DMS53 treated with DMSO at 0.1 percent for 48 hours (cell line): ENCODE measurements at regions not wholly inside any gene's neighbourhood (a gene's known extent, or its start where the extent isn't known, plus 50 kb on each side); places are given as distances from the start of the nearest gene placed in this dataset.

ENCODE experiments used
- DNase-seq: peaks from one replicate; lab custom pipeline; 2025; ENCODE audit not compliant: unreplicated experiment; lab: John Stamatoyannopoulos, UW

- DNase-seq, result no peak
Observed at GRCh38 chr15:69880571-69881301, 217.0 kb downstream of the TLE3 start.

- peak; percentile 22 for DNase-seq
Observed at GRCh38 chr15:69881302-69881670, 216.4 kb downstream of the TLE3 start.

DNA sequence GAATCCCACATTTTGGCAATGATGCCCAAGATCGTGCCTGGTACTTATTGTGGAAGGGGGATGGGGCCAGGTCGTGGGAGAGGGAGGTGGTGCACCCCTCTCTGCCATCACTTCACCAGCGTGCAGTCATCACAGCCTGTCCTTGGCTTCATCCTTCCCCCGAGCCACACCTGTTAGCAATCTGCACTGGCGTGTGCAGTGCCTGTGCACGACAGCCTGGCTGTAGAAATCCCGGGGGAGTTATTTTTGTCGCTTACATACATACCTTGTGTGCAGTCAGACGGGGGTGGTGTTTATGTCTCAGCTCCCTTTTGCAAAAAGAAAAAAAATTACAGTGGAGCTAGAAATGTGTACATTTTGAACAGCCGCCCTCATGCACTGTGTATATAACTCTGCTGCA is 216.0 kb downstream of the TLE3 start:
- no peak for DNase-seq

- DNase-seq, result no peak
Observed at GRCh38 chr15:69883306-69883705, 214.4 kb downstream of the TLE3 start.

DNA sequence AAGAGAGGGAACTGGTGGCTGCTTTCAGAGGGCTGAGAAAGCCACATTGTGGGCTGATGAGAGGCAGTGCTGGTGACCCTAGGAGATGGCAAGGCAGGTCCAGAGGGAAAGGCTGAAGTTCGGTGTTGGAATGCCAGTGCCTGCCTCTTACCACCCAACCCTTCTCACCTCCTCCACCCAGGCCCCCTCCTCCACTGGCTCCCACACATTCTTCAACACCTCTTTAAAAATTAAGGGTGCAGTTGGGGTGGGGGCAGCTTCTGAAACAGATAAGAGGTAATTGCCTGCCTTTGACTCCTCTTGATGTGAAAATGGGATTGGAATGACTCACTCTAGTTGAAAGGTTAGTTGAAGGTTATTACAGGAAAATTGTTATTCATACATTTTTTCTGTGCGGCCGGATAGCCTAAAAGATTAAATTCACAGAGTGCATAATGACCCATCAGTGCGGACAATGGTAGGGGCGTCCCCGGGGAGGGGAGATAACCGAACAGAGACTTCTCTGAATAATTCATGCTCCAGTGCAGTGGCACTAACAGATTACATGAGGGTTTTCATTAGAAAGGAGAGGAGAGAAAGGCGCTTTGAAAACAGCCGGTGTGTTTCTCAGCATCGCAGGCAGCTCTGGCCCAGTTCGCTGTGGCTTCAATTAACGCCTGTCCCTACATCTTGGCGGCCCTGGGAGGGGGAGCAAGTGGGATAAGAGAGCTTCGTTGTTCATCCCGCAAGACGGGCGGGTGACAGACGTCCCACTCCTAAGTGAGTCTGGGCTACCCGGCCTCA is 212.4 kb downstream of the TLE3 start:
- no peak for DNase-seq

DNA sequence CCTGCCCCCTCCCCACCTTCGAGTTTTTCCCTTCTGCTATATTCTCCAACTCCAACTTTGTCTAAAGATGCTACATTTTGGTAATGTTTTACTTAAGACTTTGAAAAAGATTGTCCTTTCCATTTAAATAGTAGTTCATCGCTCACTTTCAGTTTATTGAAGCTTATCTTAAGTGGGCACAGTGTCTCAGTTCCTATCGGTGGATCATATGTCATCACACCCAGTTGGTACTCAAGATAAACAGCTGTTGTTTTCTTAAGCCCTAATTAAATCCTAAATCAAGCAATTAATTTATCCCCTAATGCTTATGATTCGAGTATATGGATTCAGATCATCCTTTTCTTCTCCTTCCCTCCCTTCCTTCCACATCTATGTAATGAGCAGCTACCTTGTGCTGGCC is 210.7 kb downstream of the TLE3 start:
- DNase-seq, result no peak

DNA sequence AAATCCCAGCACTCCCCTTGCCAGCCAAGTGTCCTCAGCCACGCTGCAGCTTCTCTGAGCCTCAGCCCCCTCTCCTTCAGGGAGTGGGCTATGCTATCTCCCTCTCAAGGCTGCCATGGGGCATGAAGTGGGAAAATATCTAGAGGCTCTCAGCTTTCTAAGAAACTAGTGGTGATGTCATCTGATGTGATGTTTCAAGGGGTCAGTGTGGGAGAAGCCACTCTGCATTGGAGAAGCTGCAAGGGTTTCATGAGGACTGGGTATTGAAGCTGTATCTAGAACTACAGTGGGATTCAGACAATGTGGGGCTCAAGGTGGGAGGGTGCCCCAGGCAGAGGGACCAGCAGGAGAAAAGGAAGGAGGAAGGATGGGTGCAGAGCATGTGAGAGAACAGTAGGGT is 210.2 kb downstream of the TLE3 start:
- no peak for DNase-seq

DNA sequence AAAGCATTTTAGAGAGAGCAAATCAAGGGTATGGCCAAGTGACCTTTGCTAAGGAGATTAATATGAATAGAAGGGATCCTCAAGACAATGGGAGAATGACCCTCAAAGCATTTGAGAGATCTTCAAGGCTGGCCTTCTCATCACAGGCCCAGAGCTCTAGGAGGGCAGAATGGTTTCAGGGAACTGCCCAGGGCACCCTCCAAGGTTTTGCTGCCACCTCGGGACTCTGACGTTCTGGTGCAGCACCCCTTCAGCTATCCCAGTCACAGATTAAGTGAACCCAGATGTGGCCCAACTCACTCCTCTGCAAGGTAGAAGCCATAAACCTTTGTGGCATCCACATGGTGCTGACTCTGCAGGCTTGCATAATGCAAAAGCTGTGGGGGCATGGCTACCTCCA is 209.3 kb downstream of the TLE3 start:
- DNase-seq, result no peak

DNA sequence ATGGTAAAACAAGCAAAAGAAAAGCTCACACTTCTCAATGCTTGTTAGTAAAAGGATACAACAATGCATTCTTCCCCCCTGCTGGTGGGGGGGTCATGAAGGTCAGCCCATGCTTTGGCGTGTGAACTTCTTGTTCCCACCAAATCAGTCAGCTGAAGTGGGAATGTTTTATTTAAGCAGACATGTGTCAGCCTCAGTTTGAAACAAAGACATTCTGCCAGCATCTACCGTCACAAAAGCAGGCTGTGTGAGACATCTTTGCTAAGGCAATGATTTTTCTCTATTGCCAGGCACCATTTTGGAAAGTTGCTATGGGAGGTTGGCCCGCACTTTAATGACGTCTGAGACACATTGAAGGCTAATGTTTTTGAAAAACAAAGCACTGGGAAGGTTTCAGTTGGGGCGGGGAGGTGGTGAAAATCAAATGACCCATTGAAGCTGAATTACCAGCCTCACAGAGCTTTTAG is 206.6 kb downstream of the TLE3 start:
- DNase-seq, result no peak

GRCh38 chr15:69891606-69892005 is 206.1 kb downstream of the TLE3 start:
- no peak for DNase-seq

DNA sequence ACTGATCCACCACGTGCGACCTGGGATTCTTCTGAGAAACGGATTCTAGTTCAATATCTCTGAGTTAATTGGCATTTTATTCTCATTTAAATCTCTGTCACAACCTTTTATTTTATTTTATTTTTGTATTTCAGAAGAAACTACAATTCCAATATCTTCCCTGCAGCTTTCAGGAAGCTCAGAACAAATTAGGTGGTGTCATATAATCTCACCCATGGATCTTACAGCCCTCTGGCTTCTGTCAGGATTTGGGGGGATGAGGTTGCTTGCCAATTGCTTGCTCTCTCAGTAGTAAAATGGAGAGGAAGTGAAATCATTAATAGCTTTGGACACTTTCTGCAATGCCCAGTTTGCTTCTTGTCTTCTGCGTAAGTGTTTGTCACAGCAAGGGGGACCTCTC is 205.4 kb downstream of the TLE3 start:
- DNase-seq, result no peak

- no peak for DNase-seq
Observed at GRCh38 chr15:69893086-69893485, 204.6 kb downstream of the TLE3 start.

DNA sequence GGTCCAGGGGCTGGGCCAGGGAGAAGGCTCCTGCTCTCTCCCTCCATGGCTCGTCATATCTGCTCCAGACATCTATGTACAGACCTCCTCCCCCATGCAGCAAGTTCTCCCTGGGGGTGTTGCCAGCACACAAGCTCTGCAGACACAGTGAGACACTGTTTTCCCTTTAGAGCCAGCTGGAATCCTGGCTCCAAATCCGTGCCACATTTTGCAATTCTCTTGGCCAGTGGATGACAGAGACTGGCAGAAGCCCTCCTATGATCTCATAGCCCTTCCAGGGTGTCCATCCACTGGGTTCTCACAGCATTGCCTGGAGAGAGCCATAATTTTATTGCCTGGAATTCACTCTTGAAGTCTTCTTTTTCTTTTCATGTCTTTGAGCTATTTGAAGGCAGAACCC is 203.9 kb downstream of the TLE3 start:
- DNase-seq, result no peak

GRCh38 chr15:69895202-69895601 is 202.5 kb downstream of the TLE3 start:
- DNase-seq, result no peak

GRCh38 chr15:69896606-69897005 is 201.1 kb downstream of the TLE3 start:
- DNase-seq, result no peak

- no peak for DNase-seq
Observed at GRCh38 chr15:69897061-69897460, 200.7 kb downstream of the TLE3 start.

DNA sequence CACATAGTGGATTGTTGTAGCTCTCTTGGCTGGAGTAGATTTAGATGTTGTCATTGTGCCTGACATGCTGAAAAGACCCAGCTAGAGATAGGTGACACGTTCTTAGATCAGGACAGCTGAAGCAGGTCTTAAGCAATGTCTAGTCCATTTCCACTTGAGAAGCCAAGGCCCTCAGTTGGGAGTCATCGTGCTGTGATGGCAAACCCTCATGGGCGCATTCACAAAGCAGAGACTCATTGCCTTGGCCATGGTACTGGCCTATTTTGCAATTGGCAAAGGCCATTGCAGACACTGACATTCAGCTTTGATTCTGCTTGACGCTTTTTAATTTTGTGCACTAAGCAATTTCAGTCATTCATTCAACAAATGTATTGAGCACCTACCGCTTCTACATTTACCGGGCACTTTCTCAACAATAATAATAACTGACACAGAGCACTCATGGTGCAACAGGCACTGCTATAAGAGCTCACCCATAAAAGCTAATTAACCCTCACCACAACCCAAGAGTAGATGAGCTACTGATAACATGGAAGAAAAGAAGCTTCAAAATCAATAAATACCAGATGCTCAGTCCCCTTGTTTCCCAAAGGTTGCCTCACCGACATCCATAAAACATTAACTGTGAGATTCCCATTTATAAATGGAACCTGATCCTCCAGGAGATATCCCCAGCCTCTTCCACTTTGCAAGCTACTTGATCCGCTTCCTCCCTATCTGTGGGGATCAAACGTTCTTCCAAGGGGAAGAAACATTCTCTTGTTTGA is 200.1 kb downstream of the TLE3 start:
- no peak for DNase-seq

- DNase-seq, result no peak
Observed at GRCh38 chr15:69898243-69898642, 199.5 kb downstream of the TLE3 start.

DNA sequence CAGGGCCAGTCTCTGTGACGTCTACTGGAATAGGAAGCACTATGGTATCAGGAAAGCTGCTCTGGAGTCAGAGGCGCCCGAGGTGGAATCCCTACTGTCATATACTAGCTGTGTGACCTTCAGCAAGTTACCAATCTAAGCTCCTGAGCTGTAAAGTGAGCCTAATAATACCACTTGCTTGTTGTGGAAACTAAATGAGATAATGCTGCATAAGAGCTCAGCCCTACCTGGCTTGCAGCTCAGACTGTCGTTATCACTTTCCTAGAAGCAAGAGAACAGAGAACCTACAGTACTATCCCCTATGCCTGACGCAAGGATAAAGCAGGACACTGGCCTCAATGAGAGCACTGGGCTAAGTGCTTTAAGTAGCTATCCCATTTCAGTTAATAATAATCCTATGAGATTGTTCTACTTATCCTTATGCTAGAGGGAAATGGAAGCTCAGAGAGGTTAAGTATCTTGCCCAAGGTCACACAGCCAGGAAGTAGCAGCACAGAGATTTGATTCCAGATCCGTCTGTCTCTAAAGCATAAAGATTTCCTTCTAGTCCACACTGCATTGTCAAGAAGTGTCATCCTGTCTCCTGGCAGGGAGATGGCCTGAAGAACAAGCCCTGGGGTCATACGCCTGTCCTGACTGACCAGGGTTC is 195.2 kb downstream of the TLE3 start:
- DNase-seq, result no peak

DNA sequence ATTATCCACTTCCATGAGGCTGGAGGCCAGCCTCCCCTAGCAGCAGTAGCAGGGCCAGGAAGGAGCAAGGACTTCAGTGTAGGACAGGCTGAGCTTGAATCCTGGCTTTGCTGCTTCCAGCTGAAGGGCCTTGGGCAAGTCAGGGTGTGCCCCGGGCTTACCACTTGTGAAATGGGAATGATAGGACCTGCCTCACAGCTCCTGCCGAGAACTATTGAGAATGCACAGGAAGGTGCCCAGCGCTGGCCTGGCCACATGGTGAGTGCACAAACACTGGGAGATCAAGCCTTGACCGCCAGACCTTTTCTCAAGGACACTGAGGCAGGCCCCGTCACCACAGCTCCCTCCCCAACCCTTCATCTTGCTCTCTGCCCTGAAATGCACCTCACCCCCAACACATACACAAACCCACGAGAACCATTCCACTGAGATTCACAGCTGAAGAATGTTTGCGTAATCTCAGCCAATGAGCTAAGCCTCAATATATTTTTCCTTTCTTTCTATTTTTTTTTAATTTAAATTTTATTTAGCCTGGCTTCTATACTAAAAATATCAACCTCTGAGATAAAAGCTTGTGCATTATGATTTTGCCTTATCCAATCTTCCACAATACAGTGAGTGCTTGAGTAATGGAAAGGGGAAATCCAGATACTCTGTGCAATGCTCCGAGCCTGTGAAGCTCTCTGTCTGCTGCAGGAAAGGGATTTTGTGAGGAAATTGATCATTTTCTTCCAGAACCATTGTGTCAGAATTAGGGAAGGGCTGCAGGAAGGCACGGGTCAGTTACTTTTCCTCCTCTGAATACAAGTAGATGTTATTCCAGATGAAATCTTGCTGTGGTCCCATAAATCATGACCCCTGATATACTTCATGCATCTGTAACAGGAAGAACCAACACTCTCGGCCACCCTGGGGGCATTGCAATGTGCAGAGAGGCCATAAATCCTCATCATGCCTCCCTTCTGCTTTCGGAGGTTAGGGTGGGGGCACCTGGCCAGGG is 193.9 kb downstream of the TLE3 start:
- no peak for DNase-seq
